HG02610 (cell line): ENCODE measurements at regions not wholly inside any gene's neighbourhood (a gene's known extent, or its start where the extent isn't known, plus 50 kb on each side); places are given as distances from the start of the nearest gene placed in this dataset.

Source experiments
- ATAC-seq: cut with Tn5 transposase; IDR thresholded peaks from one replicate; pipeline ENCODE4 v1.9.1; 2021; ENCODE audit warnings: mild to moderate bottlenecking, moderate library complexity; ENCODE audit not compliant: unreplicated experiment

GRCh38 chr9:90538566-90538965 lies 104.1 kb downstream of the DIRAS2 start:
- no peak for ATAC-seq

DNA sequence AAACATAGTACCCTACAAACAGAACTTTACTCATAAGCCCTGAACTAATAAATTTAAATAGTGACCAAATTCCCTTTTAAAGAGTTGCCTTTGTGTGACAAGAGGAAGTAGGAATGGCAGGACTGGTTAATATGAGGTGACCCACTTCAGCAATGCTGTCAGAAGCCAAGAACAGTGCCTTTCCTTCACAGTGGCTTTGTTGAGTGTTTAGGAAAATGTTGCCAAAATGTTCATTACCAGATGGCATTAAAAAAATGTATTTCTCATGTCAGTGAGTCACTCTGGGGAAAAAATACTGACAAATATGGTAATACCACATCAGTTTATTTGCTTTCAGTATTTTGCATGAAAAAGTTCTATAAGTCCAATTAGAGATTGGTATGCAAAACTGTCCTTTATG lies 103.3 kb downstream of the DIRAS2 start:
- no peak for ATAC-seq

GRCh38 chr9:90540734-90541133 lies 101.9 kb downstream of the DIRAS2 start:
- no peak for ATAC-seq

GRCh38 chr9:90544488-90544887 lies 98.1 kb downstream of the DIRAS2 start:
- no peak for ATAC-seq

GRCh38 chr9:90546200-90546599 lies 96.4 kb downstream of the DIRAS2 start:
- ATAC-seq = no peak

- no peak for ATAC-seq
These were observed 94.7 kb downstream of the DIRAS2 start for GRCh38 chr9:90547896-90548295.

- no peak for ATAC-seq
These were observed 90.3 kb downstream of the DIRAS2 start for GRCh38 chr9:90552317-90552716.

DNA sequence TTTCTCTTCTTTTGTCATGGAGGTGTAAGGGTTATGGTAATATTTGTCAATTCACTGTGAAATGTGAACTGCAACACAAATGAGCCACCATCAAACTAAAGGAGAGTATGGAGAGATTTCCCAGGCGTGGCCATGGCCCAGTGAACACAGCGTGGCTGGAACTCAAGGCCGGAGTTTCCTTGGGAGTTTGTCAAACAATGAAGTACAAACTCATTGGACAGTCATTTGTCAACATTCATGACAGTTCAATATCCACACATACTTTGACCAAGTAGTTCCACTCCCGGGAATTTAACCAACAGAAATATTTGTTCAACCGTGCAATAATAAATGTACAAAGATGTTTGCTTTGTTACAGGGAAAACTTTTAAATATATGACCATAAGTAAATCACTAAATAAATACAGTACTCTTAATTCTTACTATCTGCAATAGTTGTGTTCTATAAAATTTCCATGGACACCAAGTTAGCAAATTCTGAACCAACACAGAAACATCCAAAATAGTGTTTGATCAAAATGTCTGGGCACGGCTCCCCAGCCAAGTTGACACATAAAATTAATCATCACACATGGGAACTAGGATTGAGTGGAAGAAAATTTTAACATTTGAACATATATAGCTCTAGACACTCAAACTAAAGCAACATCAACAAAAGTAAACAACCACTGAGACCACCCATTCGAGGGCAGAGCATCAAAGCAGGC lies 87.1 kb downstream of the DIRAS2 start:
- no peak for ATAC-seq

GRCh38 chr9:90556897-90557675 lies 85.5 kb downstream of the DIRAS2 start:
- no peak for ATAC-seq

DNA sequence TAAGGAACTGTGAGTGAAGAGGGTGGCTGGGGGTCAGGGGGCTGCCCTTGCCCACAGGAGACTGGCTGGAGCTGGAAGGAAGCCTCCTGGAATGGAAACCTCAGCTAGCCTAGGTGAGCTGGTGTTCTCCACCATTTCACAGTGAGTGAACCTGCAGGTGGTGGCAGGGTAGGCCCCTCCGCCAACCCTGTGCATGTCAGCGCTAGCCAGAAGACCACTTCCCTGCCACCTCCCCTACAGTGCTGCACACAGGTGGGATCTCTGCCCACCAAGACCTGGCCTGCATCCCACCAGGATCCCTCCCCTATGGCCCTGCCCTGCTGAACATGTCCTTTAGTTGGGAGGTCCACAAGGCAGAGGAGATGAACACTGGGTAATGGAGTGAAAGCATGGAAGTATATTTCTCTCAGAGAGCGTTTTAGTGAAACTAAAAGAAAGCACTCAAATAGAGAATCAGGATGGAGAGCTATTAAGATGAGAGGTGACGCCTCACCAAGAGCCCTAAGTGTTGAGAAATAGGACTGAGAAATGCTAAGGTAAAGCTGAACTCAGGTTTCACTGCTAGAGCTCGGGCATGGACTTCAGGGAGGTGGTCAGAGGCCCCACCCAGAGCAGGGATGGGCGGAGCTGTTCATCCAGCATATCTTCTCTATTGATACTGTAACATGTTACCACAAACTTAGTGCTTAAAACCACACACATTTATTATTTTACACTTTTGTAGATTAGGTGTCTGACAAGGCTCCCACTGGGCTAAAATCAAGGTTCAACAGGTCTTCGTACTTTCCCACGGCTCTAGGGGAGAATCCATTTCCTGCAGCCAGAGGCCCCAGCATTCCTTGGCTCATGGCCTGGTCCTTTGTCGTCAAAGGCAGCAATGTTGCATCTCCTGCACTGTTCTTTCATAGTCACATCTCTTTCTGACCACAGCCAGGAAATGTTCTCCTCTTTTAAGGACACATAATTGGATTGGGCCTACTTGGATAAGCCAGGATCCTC lies 83.2 kb downstream of the DIRAS2 start:
- no peak for ATAC-seq
